Central memory CD8-positive, alpha-beta T cell (primary cell): ENCODE measurements at regions not wholly inside any gene's neighbourhood (a gene's known extent, or its start where the extent isn't known, plus 50 kb on each side); places are given as distances from the start of the nearest gene placed in this dataset.
"Not testable (repeated sequence)": the region's sequence is repeated elsewhere in the genome, so short reads cannot be mapped to it uniquely, and the experiment has no call there.

Experiments used
- ATAC-seq: fragments of 150-1000 bp; cut with Tn5 transposase; replicated peaks from 2 replicates; pipeline ENCODE4 v1.10.0; 2022; ENCODE audit warnings: mild to moderate bottlenecking, moderate FRiP score, moderate number of reproducible peaks; ENCODE audit not compliant: poor library complexity, severe bottlenecking; ENCODE audit errors: extremely low read depth
- DNase-seq, 2 donors: peaks; one replicate each; pipeline ENCODE4 v3.0.0; 2021; ENCODE audit warnings: low spot score in 2 of 2
- H3K27ac Mint-ChIP-seq: one replicate; pipeline ENCODE4 v1.8.0; 2022; ENCODE audit warnings: low read depth, mild to moderate bottlenecking, moderate library complexity, mixed read lengths
- H3K27me3 Mint-ChIP-seq: one replicate; pipeline ENCODE4 v1.8.0; 2022; ENCODE audit warnings: mixed read lengths
- H3K36me3 Mint-ChIP-seq: one replicate; pipeline ENCODE4 v1.8.0; 2022; ENCODE audit warnings: mild to moderate bottlenecking, moderate library complexity, mixed read lengths; ENCODE audit not compliant: insufficient read depth
- H3K4me1 Mint-ChIP-seq: one replicate; pipeline ENCODE4 v1.8.0; 2022; ENCODE audit warnings: mixed read lengths
- H3K4me3 Mint-ChIP-seq: one replicate; pipeline ENCODE4 v1.8.0; 2022; ENCODE audit warnings: mild to moderate bottlenecking, moderate library complexity, mixed read lengths
- H3K9me3 Mint-ChIP-seq: one replicate; pipeline ENCODE4 v1.8.0; 2022; ENCODE audit warnings: mixed read lengths

- Mint-ChIP-seq H3K27ac (no peak overlapping the region), H3K27me3 (peaks cover 29% of the 10 kb centered on the region), H3K4me3 (no peak overlapping the region), H3K36me3 (peaks cover 1% of the 10 kb centered on the region), H3K9me3 (peaks cover 5% of the 10 kb centered on the region), H3K4me1 (no peaks in the 10 kb centered on the region)
- no peak for ATAC-seq
- no peak for DNase-seq
Measured at GRCh38 chrY:7440796-7441530, 529.4 kb upstream of the AMELY start.

GRCh38 chrY:7437086-7437485 is 525.5 kb upstream of the AMELY start:
- Mint-ChIP-seq H3K9me3 (peaks cover 7% of the 10 kb centered on the region), H3K36me3 (no peaks in the 10 kb centered on the region), H3K4me1 (no peaks in the 10 kb centered on the region), H3K27me3 (peaks cover 25% of the 10 kb centered on the region), H3K27ac (no peak overlapping the region), H3K4me3 (no peak overlapping the region)
- DNase-seq (no peak), ATAC-seq (no peak)

- Mint-ChIP-seq H3K9me3 (peaks cover 21% of the 10 kb centered on the region), H3K4me3 (no peak overlapping the region), H3K36me3 (no peaks in the 10 kb centered on the region), H3K27ac (no peak overlapping the region), H3K27me3 (peaks cover 38% of the 10 kb centered on the region), H3K4me1 (no peaks in the 10 kb centered on the region)
- ATAC-seq: no peak
- no peak for DNase-seq
Measured at GRCh38 chrY:7433817-7434809, 522.6 kb upstream of the AMELY start.

GRCh38 chrY:7419165-7419564 is 507.6 kb upstream of the AMELY start:
- Mint-ChIP-seq H3K36me3 (no peaks in the 10 kb centered on the region), H3K27ac (no peak overlapping the region), H3K9me3 (no peaks in the 10 kb centered on the region), H3K4me1 (no peaks in the 10 kb centered on the region), H3K4me3 (no peak overlapping the region), H3K27me3 (no peaks in the 10 kb centered on the region)
- ATAC-seq (no peak), DNase-seq (no peak)

- Mint-ChIP-seq H3K9me3 (no peaks in the 10 kb centered on the region), H3K4me1 (no peaks in the 10 kb centered on the region), H3K27ac (no peak overlapping the region), H3K27me3 (no peaks in the 10 kb centered on the region), H3K36me3 (no peaks in the 10 kb centered on the region), H3K4me3 (no peak overlapping the region)
- DNase-seq: no peak
- no peak for ATAC-seq
Measured at GRCh38 chrY:7417946-7418345, 506.4 kb upstream of the AMELY start.

GRCh38 chrY:7416406-7416805 is 504.9 kb upstream of the AMELY start:
- Mint-ChIP-seq H3K4me3 (no peak overlapping the region), H3K4me1 (no peaks in the 10 kb centered on the region), H3K27ac (no peak overlapping the region), H3K27me3 (no peaks in the 10 kb centered on the region), H3K36me3 (no peaks in the 10 kb centered on the region), H3K9me3 (no peaks in the 10 kb centered on the region)
- no peak for DNase-seq
- no peak for ATAC-seq

- Mint-ChIP-seq H3K4me1 (no peaks in the 10 kb centered on the region), H3K4me3 (no peak overlapping the region), H3K27me3 (no peaks in the 10 kb centered on the region), H3K36me3 (no peaks in the 10 kb centered on the region), H3K27ac (no peak overlapping the region), H3K9me3 (peaks cover 6% of the 10 kb centered on the region)
- no peak for DNase-seq
- ATAC-seq: no peak
Measured at GRCh38 chrY:7415157-7415633, 503.6 kb upstream of the AMELY start.

GRCh38 chrY:7390056-7390455 is 478.5 kb upstream of the AMELY start:
- Mint-ChIP-seq H3K4me1 (no peaks in the 10 kb centered on the region), H3K27me3 (no peaks in the 10 kb centered on the region), H3K36me3 (peaks cover 6% of the 10 kb centered on the region), H3K4me3 (no peak overlapping the region), H3K27ac (no peak overlapping the region), H3K9me3 (peaks cover 31% of the 10 kb centered on the region)
- ATAC-seq (no peak), DNase-seq (no peak)

GRCh38 chrY:7382988-7383387 is 471.4 kb upstream of the AMELY start:
- H3K27ac Mint-ChIP-seq: peak overlapping the region; percentile 61
- no peaks in the 10 kb centered on the region for H3K27me3 Mint-ChIP-seq
- DNase-seq (no peak), ATAC-seq (no peak)
- H3K4me3 Mint-ChIP-seq: no peak overlapping the region
- no peaks in the 10 kb centered on the region for H3K9me3 Mint-ChIP-seq
- H3K4me1 Mint-ChIP-seq: peaks cover 6% of the 10 kb centered on the region
- H3K36me3 Mint-ChIP-seq: peaks cover 38% of the 10 kb centered on the region

- peaks cover 80% of the 10 kb centered on the region for H3K36me3 Mint-ChIP-seq
Measured at GRCh38 chrY:7377091-7377490, 465.5 kb upstream of the AMELY start.

GRCh38 chrY:7374485-7374884 is 462.9 kb upstream of the AMELY start:
- not testable (repeated sequence) for H3K4me1 Mint-ChIP-seq, H3K27me3 Mint-ChIP-seq, H3K4me3 Mint-ChIP-seq, ATAC-seq, H3K27ac Mint-ChIP-seq, H3K9me3 Mint-ChIP-seq, DNase-seq
- H3K36me3 Mint-ChIP-seq: peaks cover 83% of the 10 kb centered on the region

More at GRCh38 chrY:7377091-7377490, 465.5 kb upstream of the AMELY start:
- Mint-ChIP-seq H3K4me3 (no peak overlapping the region), H3K27ac (no peak overlapping the region), H3K9me3 (no peaks in the 10 kb centered on the region), H3K27me3 (no peaks in the 10 kb centered on the region), H3K4me1 (no peaks in the 10 kb centered on the region)
- DNase-seq: no peak
- no peak for ATAC-seq

GRCh38 chrY:7371953-7372352 is 460.4 kb upstream of the AMELY start:
- H3K27me3 Mint-ChIP-seq, ATAC-seq, H3K27ac Mint-ChIP-seq, DNase-seq, H3K9me3 Mint-ChIP-seq, H3K4me3 Mint-ChIP-seq, H3K4me1 Mint-ChIP-seq: not testable (repeated sequence)
- peaks cover 83% of the 10 kb centered on the region for H3K36me3 Mint-ChIP-seq
